Stimulated activated CD8-positive, alpha-beta memory T cell treated with anti-CD3 and anti-CD28 coated beads, Interleukin-7, amount 100 ng/mL, for 1 hour (primary cell): ENCODE measurements at regions not wholly inside any gene's neighbourhood (a gene's known extent, or its start where the extent isn't known, plus 50 kb on each side); places are given as distances from the start of the nearest gene placed in this dataset.
"Not testable (repeated sequence)": the region's sequence is repeated elsewhere in the genome, so short reads cannot be mapped to it uniquely, and the experiment has no call there.

ENCODE experiments used
- DNase-seq, 2 donors: peaks; one replicate each; pipeline ENCODE4 v3.0.0-alpha.2; 2020; ENCODE audit warnings: low read depth in 2 of 2

- no peak for DNase-seq
Observed at GRCh38 chr1:234902774-234903547, 225.7 kb downstream of the TOMM20 start.

DNA sequence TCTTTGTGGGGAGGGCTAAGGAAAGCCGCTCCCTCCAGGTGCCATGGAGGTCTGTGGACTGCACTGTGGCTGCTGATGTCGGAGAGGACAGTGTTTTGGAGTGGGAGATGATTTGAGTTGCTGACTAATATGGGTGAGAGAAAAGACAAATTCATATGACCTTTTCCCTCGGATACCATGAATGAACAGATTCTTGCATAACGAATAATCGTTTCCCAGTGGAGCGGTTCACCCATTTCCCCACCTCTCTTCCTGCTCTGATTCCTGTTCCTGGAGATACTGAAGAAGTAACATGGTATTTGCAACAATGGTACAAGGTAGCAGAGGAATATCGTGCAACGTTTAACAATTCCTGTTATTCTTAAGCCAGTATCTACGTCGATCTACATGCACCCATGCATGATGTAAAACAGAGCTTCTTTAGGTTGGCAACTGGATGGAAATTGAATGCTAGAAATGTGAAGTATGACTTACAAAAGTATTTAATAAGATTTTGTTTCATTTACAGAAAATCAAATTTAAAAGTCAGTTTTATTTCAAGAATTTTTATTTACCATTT lies 227.1 kb downstream of the TOMM20 start:
- no peak for DNase-seq

DNA sequence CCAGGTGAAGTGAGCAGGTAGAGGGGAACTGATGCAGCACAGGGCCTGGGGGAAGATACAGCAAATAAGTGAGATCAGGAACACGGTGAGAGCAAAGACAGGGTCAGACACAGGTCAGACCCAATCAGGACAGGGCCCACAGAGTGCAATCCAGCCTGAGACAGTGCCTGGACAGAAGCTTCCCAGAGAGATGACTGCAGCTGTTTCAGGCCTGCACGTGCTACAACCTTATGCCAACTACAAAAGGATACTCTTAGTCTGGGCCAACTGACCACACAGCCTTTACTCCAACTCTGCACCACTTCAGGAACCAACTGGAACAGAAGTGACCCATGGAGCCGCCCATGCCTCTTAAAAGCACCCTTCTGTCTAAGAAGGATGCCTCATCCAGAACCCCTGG lies 228.0 kb downstream of the TOMM20 start:
- no peak for DNase-seq

DNA sequence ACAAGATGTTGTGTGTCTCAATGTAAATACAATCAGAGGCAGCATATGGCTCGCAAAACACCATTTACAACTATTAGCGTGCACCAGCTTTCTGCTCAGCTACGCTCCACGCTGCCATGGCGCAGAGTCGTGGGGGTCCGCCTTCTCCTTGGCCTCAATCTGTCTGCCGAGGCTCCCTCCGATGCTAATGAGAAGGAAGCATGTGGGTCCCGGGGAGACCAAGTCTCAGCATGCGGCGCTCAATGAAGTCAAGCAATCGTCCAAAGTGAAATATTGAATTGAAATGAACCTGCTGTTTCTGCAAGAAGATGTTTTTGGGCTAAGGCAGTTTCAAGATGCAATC lies 228.9 kb downstream of the TOMM20 start:
- DNase-seq, result no peak

DNA sequence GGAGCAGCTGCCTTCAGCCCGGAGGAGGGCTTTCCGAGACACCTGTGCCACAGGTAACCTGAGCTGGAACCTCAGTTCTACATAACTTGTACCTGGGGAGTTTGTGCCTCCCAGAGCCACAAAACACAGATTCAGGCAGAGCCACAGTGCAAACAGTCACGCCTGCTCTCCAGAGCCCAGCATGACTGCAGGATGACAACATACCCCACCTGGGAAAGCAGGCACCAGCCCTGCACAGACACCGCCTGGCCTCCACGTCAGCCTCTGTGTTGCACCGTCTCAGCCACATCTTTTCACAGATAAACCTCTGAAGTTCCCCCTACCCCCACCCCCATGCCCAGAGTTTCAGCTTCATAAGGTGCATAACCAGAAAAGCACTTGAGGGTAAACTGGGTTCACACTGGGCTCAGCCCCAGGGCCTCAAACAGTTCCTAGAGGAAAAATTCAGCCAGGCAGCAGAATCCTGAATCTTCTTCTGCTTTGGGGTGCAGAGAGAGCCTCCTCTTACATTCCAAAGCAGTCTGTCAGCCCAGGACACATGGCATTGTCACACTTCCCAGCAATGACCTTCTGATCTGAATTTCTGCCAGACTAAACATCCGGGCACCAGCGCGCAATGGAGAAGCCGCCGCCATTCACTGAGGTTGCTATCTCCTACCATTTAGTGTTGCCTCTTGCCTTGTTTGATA lies 229.5 kb downstream of the TOMM20 start:
- DNase-seq, result no peak

- no peak for DNase-seq
Observed at GRCh38 chr1:234898455-234899033, 230.1 kb downstream of the TOMM20 start.

DNA sequence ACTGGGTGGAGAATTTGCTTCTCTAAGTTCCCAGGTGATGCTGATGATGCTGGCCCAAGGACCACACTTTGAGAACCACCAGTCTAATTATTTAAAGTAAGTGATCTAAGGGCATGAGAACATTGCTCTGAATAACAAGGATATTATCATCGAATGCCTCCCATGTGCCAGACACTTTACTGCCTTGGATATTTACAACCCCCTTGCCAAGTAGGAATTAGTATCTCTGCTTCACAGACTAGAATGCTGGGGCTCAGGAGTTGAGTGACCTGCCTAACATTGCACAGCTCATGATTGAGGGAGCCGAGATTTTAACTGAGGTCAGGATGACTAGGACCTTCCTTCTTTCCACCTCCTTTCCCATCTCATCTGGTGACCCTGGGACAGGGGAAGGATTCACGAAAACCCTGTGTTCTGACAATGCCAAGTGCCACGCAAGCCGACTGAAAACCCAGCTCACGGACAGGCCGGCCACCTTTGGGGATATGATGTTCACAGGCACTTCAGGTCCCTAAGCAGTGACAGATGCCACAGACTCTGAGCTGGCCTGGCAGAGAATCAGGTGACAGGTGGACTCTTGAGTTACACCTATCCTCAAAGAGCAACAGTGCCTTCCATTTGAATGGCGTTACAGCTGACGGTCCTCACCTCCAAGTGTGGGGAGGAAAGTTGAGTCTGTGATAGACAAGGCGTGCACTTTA lies 230.7 kb downstream of the TOMM20 start:
- DNase-seq, result no peak

GRCh38 chr1:234897390-234897749 lies 231.3 kb downstream of the TOMM20 start:
- DNase-seq, result no peak

DNA sequence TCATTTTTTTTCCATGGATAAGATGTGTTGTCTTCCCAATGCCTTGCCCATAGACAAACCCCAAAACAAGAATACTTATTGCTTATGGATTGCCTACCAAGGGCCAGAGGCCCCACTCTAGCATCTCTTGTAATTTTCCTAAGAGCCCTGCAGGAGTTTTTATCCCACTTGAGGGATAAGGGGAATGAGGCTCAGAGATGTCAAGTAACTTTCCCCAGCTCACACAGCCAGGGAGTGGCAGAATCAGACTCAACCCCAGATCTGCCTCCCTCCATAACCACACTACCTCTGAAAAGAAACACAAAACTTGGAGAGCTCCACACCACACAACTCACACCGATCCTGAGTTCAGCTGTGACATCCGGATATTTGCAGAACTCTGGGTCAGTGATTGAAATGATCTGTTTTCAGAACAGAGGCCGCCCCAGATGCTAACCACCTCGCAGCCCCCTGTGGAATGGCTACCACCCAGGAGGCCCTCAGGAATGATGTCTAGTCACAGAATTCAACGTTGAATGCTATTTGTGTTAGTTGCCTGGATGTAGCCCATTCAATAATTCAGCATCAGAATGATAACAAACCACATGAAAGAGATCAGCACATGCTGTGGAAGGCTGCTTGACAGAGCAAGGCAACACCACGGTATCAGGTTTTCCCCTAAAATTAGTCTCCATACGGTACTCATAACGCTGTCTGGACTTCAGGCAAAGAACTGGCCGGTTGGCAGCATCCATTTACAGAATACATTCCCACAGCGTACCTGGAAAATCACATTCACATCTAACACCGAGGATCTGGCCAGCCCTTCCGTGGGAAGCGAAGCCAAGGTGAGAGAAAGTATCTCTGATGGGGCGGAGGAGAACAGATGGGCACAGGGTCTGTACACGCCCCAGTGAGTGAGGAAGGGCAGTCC lies 231.9 kb downstream of the TOMM20 start:
- DNase-seq, result no peak

DNA sequence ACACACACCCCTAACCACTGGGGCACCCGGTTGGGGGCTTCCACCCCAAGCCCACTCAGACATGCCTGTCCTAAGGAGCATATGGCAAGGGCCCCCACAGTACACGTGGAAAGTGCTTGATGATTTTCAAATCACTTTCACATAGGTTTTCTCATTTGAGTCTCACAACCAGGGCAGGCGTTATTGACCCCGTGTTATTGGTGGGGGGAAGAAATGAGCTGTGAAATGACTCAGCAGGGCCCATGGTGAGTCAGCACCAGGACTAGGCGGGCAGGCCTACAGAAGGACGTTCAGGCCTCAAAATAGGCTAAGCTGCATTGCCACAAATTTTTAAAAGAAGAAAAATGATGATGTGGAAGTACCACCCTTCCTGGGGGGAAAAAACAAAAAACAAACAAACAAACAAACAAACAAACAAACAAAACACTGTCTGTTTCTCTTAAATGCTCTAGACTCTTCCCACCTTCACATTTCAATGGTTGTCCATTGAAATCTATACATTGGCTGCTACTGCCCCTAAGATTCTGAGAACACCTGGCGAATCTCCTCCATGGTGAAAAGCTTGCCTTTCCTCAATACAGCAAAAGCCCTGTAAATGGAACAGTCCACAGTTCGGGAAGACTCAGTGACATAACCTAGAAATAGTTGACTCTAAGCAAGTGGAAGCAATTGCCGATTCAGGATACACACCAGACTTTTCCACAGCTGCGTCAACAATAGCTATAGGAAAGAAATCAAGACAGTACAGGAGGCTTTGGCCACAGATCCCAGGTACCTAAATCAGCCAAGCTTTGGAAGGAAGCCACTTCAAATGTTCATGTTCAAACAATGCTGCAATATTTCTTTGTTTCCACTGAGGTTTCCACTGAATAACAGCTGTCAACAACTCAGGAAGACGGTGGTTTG lies 234.7 kb downstream of the TOMM20 start:
- no peak for DNase-seq

DNA sequence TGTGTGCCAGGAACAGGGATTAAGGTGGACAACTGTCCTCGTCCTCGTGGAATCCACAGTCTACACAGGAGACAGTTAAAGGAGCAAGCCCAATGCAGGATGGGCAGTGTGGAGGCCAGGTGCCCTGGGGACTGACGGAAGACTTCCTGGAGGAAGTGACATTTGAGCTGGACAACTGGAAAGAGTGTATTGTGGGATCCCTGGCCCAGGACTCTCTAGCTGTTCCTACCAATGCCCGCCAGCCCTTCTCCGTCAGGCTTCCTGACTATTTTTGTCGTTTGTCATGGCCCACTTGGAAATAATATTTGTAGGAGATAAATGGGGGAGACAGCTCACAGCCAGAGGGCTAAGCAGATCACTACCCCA lies 235.3 kb downstream of the TOMM20 start:
- DNase-seq, result no peak

- DNase-seq, result no peak
Observed at GRCh38 chr1:234892642-234893041, 236.0 kb downstream of the TOMM20 start.

GRCh38 chr1:234891427-234891826 lies 237.2 kb downstream of the TOMM20 start:
- DNase-seq, result no peak

- DNase-seq, result no peak
Observed at GRCh38 chr1:234889643-234890042, 239.0 kb downstream of the TOMM20 start.

- not testable (repeated sequence) for DNase-seq
Observed at GRCh38 chr1:234888247-234888646, 240.4 kb downstream of the TOMM20 start.

DNA sequence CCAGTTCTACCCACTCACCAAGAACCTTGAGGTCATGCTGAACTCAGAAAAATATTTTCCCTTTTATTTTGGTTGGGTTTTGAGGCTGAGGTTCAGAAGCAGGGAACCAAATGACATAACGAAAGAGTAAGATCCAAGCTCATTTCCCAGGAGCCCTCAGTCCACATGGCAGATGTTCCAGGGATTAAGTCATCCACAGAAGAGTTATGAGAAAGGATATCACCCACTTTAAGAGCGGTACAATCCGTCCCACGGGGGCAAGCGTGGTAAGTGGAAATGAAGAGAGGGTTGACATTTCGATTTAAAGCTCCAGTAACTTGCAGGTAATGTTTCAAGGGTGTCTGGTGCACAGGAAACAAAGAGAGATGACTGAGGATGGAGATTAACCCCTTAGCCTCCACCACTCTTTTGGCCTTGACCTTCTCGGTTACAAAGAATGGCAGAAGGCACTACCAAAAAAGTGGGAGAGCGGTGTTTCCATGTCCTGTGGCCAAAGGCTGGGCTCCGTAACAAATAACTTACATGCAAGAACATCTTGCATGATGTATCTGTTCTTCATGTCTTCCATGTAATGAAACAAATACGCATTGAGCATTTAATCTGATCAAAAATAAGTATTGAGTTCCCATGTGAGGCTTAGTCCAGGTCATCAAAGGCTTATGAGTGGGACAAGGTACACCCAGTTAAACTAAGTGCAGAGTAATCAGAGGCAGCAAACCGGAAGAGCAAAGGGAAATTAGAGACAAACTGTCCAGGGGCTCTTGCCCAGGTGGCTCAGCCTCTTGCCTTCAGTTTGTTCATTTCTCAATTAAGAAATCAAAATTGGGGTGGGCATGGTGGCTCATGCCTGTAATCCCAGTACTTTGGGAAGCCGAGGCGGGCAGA lies 241.4 kb downstream of the TOMM20 start:
- no peak for DNase-seq

DNA sequence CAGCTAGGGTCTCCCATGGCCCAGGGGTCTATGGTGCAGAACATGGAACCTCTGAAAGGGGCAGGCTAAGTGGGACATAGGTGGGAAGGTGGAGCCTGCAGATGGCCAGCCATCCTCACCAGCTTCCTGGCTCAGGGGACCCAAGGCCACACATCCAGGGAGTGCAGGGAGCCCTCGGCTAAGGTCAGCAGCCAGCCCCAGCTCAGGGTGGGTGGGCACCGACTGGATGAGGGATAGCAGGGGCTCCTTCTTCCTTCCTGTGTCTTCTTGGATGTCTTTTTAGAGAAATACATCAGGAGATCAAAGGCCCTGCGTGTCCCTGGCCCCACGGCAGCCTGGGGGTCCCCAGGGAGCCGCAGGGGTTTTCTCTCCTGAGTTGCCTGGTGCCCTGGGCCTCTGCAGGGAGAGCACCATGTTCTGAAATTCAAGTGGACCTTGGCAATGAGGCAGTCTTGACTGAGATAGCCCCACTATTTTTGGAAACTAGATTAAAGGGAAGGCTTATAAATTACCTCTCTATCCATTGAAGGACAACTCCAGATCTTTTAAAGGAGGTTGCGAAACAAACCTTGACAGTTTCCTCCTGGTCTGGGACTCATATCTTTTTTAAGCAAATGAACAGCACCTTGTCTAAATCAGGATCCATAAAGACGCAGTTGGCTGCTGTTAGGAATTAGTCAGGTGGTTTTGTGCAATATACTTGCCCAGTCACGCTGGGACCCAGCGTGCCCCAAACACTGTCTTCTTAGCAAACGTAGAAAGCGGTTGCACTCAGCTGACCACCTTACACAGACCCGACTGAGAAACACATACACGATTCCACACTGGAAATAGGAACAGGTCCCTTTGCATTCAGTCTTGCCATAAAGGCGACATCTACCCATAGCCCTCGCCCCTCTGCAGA lies 242.3 kb downstream of the TOMM20 start:
- no peak for DNase-seq

DNA sequence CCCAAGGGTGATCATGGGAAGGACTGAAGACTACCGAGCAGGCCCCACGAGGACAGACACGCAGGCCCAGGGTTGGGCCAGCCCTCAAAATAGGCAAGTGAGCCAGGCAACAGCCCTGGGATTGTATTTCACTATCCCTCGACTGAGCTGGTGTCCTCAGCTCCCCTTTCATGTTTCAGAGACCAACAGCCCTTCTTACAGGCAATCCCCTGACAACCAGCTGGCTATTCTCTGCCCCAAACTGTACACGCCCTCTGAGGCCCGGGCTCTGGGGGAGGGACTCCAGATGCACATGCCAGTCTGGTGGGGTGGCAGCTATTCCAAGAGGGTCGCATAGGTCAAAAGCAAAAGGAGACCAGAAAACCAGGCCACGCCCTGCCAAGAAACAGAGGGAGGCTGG lies 243.0 kb downstream of the TOMM20 start:
- DNase-seq, result no peak
